Neural crest cell (in vitro differentiated cells): ENCODE measurements at regions not wholly inside any gene's neighbourhood (a gene's known extent, or its start where the extent isn't known, plus 50 kb on each side); places are given as distances from the start of the nearest gene placed in this dataset.

Experiments
- DNase-seq: peaks from one replicate; pipeline ENCODE4 v3.0.0; 2021; ENCODE audit warnings: low read depth, mixed read lengths, low spot score
- H3K27ac Mint-ChIP-seq: one replicate; pipeline ENCODE4 v1.8.0; 2021; ENCODE audit warnings: mild to moderate bottlenecking, mixed read lengths; ENCODE audit not compliant: unreplicated experiment
- H3K27me3 Mint-ChIP-seq: 2 replicates; pipeline ENCODE4 v1.8.0; 2021; ENCODE audit warnings: low read depth, mild to moderate bottlenecking, mixed read lengths
- H3K36me3 Mint-ChIP-seq: 2 replicates; pipeline ENCODE4 v1.8.0; 2021; ENCODE audit warnings: low read depth, mild to moderate bottlenecking, mixed read lengths
- H3K4me1 Mint-ChIP-seq: 2 replicates; pipeline ENCODE4 v1.8.0; 2021; ENCODE audit warnings: mixed read lengths
- H3K4me3 Mint-ChIP-seq: one replicate; pipeline ENCODE4 v1.8.0; 2021; ENCODE audit warnings: mild to moderate bottlenecking, mixed read lengths
- H3K9me3 Mint-ChIP-seq: 2 replicates; pipeline ENCODE4 v1.8.0; 2021; ENCODE audit warnings: mixed read lengths
- CTCF ChIP-seq: fragments of 200-600 bp; sonication (generic); conservative IDR thresholded peaks from 2 replicates; pipeline ENCODE4 v1.5.0; 2021; ENCODE audit warnings: antibody characterized with exemption, mild to moderate bottlenecking

- DNase-seq: no peak
- H3K27me3 Mint-ChIP-seq: no peaks in the 10 kb centered on the region
- no peak overlapping the region for H3K27ac Mint-ChIP-seq
- TF ChIP-seq CTCF: no peak
- H3K9me3 Mint-ChIP-seq: peaks cover 3% of the 10 kb centered on the region
- H3K4me3 Mint-ChIP-seq: no peak overlapping the region
- peaks cover 3% of the 10 kb centered on the region for H3K36me3 Mint-ChIP-seq
- H3K4me1 Mint-ChIP-seq: peaks cover 36% of the 10 kb centered on the region
Observed at GRCh38 chrX:97867266-97867665, 983.6 kb downstream of the RPA4 start.

- no peak for TF ChIP-seq CTCF
- Mint-ChIP-seq H3K36me3 (no peaks in the 10 kb centered on the region), H3K27me3 (no peaks in the 10 kb centered on the region), H3K27ac (no peak overlapping the region), H3K9me3 (peaks cover 3% of the 10 kb centered on the region), H3K4me3 (no peak overlapping the region), H3K4me1 (no peaks in the 10 kb centered on the region)
- no peak for DNase-seq
Observed at GRCh38 chrX:97876697-97877407, 993.1 kb downstream of the RPA4 start.

- Mint-ChIP-seq H3K27me3 (no peaks in the 10 kb centered on the region), H3K4me1 (no peaks in the 10 kb centered on the region), H3K4me3 (no peak overlapping the region), H3K9me3 (peaks cover 6% of the 10 kb centered on the region), H3K27ac (no peak overlapping the region), H3K36me3 (no peaks in the 10 kb centered on the region)
- DNase-seq: no peak
- TF ChIP-seq CTCF: no peak
Observed at GRCh38 chrX:97882306-97882705, 998.6 kb downstream of the RPA4 start.

GRCh38 chrX:97895751-97896150 is 1012.0 kb downstream of the RPA4 start:
- Mint-ChIP-seq H3K36me3 (peaks cover 19% of the 10 kb centered on the region), H3K27ac (no peak overlapping the region), H3K4me1 (peaks cover 5% of the 10 kb centered on the region), H3K9me3 (peaks cover 22% of the 10 kb centered on the region), H3K27me3 (no peaks in the 10 kb centered on the region), H3K4me3 (no peak overlapping the region)
- no peak for DNase-seq
- no peak for TF ChIP-seq CTCF

GRCh38 chrX:97897998-97898397 is 1014.3 kb downstream of the RPA4 start:
- no peak for TF ChIP-seq CTCF
- peaks cover 5% of the 10 kb centered on the region for H3K4me1 Mint-ChIP-seq
- peaks cover 8% of the 10 kb centered on the region for H3K36me3 Mint-ChIP-seq
- H3K9me3 Mint-ChIP-seq: peaks cover 4% of the 10 kb centered on the region
- no peak overlapping the region for H3K27ac Mint-ChIP-seq
- no peaks in the 10 kb centered on the region for H3K27me3 Mint-ChIP-seq
- DNase-seq: no peak
- H3K4me3 Mint-ChIP-seq: no peak overlapping the region
